Inflammatory macrophage treated with lipopolysaccharide for 4 hours (primary cell): ENCODE measurements at regions not wholly inside any gene's neighbourhood (a gene's known extent, or its start where the extent isn't known, plus 50 kb on each side); places are given as distances from the start of the nearest gene placed in this dataset.
"Not testable (repeated sequence)": the region's sequence is repeated elsewhere in the genome, so short reads cannot be mapped to it uniquely, and the experiment has no call there.

Source experiments
- DNase-seq: peaks from one replicate; pipeline ENCODE4 v3.0.0-alpha.2; 2020

DNA sequence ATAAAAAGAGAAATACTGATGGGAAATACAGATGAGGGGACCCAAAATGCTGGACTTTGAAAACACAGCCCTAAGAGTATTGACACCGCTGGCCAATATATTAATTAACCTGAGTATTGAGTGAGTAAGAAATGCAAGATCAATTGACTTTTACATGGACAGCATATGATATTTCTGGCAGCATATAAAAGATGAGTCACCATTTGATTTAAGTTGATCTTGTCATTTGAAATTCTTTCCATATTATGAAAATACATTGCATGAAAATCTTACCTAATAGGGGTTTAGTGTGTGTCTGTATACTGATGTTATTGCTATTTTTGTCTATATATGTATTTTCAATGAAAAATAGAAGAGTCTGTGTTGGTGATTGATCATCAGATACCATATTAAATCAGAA lies 619.6 kb downstream of the KCTD12 start:
- no peak for DNase-seq

DNA sequence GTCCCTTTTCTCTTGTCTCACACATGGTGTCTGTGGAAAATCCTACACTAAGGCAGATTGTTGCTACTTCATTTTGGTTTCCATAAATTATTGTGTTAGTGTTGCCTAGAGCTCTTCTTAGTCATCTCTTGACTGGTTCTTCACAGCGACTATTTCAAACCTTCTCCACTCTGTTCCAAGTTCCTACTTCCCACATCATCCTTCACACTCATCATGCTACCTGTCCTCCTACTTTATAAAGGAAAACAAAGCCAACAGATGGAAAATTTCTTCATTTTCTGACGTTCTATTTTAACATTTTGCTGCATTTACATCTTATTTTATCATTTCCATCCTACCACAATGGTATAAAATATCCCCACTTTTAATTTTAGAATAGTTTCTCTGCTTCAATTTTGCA lies 614.1 kb downstream of the LMO7 start:
- DNase-seq, result no peak

DNA sequence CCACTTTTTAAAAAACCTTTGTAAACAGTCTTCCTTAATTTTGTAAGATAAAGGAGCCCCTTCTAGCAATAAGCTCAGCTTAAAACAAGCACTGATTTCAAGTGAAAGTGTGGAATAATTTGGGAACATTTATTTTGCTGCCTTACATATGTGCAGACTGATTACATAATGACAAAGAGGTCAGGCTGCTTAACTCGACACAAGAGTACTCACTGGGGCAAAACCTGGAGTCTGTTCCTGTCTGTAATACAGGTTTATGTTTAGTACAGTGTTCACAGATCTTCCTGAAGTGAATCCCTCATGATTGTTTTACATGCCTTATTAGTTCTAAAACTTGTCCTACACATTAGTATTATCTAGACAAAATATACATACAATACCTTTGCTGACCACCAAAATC lies 609.8 kb downstream of the LMO7 start:
- DNase-seq, result no peak

DNA sequence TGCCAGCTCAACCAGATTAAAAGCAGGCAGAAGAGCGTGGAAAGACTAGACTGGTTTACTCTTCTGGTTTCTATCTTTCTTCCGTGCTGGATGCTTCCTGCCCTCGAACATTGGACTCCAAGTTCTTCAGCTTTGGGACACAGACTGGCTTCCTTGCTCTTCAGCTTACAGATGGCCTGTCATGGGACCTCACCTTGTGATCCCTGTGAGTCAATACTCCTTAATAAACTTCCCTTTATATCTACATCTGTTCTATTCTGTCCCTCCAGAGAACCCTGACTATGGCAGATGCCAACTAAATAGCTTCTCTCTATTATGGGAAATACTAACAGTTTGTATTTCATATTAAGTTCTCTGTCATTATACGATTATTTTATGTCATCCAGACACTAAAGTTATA lies 609.1 kb downstream of the LMO7 start:
- DNase-seq, result no peak

DNA sequence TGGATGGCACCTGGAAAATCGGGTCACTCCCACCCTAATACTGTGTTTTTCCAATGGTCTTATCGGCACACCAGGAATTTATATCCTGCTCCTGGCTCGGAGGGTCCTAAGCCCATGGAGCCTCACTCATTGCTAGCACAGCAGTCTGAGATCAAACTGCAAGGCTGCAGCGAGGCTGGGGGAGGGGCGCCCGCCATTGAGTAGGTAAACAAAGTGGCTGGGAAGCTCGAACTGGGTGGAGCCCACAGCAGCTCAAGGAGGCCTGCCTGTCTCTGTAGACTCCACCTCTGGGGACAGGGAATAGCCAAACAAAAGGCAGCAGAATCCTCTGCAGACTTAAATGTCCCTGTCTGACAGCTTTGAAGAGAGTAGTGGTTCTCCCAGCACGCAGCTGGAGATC lies 607.0 kb downstream of the LMO7 start:
- DNase-seq, result not testable (repeated sequence)

DNA sequence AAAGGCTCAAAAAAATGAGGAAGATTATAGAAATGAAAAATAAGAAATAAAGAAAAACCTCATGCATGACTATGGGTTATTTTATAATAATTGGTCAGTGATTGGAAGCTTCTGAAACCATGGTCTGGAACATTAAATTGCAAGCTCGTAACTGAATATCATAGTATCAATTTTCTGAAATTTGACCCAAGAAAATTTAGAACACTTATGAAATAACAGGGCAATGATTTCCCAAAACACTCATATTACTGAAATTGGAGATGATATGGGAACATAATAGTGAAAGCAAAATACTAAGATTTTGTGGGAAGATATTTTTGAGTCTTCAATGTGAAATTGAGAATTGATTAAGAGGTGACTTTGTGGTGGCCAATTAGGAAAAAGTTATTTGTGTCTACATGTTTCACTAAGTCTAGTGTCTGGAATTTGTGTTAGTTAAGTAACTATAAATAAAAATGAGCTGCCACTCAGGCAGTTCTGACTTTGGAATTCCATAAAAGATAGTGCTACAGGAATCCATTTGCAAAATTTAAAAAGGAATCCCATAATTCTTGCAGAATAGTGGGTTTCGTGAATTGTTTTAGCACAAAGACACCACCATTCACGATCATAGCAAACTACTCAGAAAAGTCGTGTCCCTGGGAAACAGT lies 603.0 kb downstream of the LMO7 start:
- no peak for DNase-seq

DNA sequence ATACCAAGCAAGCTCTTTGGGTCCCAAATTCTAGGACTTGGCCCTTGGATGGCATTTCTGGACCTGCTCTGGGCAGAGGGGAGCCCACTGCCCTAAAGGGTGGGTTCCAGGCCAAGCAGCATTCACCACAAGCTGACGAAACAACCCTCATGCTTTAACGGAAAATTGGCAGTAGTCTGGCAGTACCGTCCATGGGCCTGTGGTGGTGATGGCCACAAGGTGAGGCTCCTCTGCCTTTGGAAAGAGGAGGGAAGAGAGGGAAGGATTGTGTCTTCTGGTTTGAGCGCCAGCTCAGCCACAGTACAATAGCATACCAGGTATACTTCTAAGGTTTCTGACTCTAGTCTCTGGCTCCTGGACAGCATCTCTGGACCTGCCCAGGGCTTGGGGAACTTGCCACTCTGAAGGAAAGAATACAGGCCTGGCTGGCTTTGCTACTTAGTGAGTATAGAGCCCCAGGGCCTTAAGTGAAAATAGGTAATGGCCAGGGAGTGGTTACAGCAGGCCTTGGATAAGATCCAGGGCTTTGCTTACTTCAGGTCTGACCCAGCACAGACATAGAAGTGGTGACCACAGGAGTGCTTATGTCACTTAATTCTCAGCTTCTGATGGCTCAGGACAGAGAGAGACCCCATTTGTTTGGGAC lies 595.5 kb downstream of the LMO7 start:
- DNase-seq, result no peak

DNA sequence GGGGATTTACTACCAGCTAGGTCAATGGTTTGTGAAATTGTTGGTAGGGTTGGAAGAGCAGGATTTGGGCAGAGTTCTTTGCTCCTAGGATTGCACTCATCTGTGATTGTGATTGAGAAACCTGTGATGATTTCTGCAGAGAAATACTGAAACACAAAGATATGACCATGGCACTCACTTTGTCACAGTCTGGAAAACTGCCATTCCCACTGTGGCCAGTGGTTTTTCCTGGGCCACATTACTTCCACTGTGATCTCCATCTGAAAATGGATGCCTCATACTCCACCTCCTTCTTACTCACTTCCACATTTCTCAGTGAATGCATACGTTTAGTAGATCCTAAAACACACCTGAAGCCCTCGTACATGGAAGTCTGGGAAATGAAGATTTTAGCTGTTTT lies 593.2 kb downstream of the LMO7 start:
- DNase-seq, result no peak

DNA sequence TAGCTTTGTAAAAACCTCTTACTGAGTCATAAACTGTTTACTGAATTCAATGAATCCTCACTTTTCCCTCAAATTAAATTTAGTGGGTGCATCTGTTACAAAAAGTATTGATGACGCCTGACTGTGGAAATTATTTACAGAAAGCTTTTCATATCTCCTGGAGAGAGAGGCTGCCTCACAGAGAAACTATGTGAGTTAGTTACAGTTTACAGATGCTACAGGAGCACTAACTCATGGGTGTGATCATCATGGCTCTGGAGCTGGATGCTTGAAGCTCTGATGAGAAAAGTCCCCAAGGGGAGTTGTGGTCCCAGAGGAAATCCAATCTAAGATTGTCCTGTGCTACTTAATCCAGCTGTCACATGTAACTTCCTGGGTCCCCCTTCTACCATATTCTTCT lies 590.8 kb downstream of the LMO7 start:
- no peak for DNase-seq

DNA sequence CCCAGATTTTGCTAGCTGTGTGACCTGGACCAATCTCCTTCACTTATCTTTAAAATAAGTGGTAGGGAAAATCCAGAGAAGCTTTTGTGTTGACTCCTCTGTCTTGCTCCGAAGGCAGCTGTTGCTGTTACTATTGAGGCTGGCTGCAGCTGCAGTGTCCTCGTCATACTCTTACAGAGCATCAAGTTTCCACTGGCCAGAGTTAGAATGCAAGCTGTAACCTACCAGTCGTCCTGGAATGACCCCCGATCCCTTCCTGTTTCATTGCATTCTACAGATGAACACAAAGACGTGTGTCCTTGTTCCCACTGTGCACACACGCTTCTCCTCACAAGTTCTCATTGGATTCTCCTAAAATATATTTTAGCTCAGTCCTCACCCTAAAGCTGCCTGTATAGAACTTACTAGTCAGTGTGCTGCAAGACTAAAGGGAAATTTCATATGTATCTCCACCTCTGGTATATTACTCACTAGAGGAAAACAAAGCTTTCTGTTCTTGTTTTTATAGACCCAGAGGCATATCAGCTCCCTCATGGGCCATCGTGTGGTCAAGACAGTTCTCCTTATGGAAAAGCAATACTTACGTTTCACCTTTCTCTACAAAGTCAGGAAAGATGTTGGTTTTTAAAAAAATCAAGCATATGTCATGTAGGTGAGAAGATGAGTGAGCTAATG lies 589.8 kb downstream of the LMO7 start:
- no peak for DNase-seq

DNA sequence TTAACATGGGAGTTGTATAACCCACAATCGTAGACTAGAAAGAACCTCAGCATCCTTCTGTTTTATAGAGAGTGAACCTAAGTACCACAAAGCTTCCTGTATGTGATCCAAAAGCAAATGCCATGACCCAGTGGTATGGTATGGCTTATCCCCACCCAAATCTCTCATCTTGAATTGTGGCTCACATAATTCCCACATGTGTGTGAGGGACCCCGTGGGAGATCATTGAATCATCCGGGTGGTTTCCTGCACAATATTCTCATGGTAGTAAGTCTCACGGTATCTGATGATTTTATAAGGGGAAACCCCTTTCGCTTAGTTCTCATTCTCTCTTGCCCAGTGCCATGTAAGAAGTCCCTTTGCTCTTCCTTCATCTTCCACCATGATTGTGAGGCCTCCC lies 587.9 kb downstream of the LMO7 start:
- no peak for DNase-seq

DNA sequence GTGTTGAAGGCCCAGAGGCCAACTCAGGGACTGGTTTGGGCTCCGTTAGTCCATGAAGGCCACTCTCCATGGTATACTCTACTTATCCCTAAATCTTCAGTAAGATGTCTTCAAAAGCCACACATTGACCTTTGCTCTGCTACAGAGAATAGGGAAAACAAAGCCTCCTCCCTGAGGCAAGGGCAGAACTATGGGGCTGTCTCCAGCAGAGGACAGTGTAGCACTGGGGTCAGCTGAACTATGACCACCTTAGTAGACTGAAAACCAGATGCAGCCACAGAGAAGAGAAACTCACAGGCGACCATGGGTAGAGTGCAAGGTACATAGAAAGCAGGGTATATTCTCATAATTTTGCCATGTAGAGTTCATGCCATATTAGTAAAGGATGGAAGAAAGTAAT lies 587.4 kb downstream of the LMO7 start:
- DNase-seq, result no peak

DNA sequence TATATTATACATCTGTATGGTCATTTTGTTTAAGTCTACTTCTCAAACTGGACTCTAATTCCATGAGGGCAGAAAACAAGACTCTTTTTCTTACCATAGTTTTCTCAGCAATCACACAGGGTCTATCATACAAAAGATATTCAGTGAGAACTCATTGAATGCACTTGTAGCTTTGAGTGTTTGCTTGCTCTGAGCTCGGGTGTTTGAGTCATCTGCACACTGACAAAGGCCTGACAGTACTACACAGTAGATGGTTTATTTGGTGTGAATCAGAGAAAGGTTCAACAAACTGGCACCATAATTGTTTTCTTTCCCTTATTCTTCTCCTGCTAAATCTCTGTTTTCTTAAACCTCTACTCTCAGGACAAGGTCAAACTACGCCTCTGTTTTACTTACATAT lies 586.4 kb downstream of the LMO7 start:
- no peak for DNase-seq

DNA sequence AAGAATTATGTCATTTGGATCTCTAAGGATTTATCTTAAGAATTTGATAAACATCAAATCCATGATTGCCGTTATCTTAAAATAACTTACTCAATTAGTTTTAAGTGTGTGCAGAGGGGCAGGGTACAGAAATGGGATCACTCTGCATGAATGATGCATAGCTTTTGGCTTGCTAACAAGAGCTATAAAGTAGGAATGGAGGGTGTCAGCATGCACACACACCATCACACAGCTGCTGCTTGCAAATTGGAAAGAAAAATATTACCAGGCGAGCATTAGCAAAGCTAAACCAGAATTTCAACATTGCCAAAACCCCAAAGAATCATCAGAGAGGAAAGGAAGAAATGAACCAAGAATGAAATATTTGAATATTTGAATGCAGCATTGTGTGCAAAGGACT lies 580.6 kb downstream of the LMO7 start:
- DNase-seq, result no peak

DNA sequence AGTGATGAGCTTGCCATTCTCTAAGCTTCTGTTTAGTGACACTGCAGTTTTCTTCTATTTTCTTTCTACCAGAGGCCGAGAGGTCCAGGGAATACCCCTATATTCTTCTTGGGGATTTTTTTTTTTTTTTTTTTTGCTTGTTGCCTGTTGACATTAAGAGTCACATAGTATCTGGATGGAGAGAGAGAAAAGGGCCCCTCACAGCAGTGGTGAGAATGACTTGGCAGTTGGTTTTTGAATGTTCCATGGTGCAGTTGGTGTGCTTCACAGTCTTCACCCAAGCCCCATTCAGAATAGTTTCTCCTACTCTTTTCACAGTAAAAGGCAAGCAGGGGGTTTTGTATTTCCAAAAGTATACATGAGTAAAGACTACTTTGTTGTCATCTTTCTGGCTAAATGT lies 577.9 kb downstream of the LMO7 start:
- no peak for DNase-seq

DNA sequence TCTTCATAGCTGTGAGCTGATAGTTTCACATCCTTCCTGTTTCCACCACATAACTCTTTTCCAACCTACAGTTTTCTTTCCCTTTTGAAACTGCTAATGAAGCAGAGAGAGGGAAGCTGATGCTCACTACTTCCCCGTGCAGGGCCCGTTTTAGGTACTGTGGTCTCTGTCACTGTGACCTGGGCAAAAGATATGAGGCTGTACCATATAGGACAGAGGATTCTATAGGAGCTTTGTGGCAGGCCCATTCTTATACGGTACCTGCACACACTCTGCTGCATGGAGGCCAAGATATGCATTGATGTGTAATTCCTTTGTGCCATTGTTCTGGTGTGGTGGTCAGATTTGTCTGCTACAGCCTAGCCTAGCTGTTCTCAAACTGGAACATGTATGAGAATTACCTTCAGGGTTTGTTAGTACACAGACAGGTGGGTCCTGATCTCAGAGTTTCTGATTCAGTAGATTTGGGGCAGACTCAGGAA lies 577.3 kb downstream of the LMO7 start:
- no peak for DNase-seq

DNA sequence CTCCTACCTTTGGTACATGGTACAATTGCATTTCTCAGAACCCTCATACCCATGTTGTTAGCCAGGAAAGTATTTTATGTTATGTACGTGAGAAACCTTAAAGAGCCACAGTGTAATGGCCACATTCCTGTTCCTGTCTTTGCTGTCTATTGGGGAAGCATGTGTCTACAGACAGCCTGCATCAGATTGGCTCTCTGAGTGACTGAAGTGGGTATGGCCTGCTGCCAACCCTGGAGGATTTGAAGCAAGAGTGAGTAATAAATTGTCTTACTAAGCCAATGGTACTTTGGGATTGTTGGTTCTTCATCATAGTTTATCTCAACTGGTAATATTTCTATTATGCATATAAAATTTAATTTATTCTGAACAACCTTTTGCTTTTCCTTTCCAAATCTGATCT lies 574.1 kb downstream of the LMO7 start:
- DNase-seq, result no peak

DNA sequence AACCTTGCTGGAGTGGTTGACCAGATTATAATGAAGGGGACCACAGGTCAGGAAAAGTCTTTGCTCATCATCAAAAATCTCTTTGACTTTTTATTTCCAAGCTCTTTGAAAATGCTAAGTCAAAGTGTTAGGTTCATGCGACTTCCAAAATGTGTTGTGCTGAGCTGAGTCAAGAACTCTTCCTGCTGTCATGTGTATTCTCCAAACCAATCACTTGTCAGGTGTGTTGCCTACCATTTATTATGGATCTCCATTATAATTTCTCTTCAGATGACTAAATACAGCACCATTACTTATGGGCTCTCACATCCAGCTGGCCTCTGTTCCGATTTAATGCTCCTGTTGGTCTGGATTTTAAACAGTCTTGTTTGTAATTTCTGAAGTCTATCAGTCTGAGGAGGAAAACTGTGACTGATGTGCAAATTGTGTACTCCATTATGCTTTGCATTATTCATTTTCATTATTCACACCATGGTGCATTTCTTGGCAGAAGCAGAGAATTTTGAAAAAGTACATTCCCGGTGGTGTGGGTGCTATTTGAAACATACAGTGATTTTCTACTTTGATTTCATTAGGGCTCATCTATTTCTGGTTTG lies 562.5 kb downstream of the LMO7 start:
- DNase-seq, result no peak

DNA sequence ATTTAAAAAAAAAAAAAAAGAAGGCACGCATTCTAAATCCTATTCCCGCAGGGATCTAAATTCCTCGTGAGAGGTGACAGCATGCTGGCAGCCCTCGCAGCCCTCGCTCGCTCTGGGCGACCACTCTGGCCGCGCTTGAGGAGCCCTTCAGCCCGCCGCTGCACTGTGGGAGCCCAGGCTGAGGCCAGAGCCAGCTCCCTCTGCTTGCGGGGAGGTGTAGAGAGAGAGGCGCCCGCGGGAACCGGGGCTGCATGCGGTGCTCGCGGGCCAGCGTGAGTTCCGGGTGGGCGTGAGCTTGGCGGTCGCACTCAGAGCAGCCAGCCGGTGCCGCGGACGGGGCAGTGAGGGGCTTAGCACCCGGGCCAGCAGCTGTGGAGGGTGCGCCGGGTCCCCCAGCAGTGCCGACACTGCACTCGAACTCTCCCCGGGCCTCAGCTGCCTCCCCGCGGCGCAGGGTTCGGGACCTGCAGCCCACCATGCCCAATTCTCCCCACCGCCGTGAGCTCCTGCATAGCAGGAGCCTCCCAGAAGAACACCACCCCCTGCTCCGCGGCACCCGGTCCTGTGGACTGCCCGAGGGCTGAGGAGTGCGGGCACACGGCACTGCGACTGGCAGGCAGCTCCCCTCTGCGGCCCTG lies 553.9 kb downstream of the LMO7 start:
- no peak for DNase-seq

DNA sequence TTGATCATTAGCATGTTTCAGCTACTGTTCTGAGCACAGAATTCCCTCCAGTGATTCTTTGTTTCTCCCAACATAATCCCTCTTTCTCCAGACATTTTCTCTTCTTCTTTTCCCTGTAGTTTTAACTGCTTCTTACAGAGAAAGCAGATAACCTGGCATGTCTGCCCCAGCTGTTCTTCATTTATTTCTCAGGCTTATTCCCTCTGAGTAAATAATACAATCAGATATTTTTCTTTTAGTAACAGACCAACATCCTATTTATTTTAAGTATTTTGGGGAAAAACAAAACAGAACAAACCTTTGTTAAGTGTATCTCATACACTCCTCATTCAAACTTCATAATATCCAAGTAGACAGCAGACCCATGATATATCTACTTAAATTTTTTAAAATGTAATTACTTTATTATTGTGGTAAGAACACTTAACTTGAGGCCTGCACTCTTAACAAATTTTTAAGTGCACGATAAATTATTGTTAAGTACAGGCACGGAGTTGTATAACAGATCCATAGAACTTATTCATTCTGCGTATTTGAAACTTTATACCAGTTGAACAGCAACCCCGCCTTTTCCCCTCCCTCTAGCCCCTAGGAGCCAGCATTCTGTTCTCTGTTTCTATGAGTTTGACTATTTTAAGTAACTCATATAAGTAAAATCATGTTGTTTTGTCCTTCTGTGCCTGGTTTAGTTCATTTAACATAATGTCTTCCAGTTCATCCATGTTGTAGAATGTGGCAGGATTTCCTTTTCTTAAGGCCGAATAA lies 540.0 kb downstream of the LMO7 start:
- no peak for DNase-seq

DNA sequence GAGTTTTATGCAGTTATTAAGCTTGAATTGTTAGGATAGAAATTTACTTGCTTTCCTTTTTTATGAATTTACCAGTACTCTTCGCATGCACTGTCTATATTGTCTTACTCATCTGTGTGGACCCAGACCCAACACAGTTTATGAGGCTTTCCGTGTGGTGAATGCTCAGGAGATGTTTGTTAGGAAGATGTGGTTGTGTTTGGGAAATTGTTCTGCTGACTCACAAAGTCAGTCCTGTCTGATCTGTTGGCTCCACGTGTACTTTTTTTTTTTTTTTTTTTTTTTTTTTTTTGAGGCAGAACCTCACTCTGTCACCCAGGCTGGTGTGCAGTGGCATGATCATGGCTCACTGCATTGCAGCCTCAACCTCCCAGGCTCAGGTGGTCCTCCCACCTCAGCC lies 532.5 kb downstream of the LMO7 start:
- no peak for DNase-seq

DNA sequence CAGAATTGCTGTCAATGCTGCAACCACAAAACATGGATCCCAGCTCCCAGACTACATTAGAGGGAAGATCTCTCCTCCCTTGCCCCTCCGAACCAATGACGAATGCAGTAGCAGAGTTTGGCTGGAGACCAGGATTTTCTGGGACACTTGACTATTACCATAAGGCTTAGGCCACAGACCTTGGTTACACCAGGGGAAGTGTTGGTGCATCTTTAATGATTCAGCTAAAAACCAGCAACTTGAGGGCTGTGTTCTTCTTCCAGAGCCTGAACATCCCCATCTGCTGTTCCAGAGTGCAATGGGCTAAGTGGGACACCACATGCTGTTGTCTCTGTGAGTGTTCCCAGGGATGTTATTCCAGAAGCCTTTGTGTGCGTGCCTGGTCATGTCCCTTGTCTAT lies 528.2 kb downstream of the LMO7 start:
- DNase-seq, result no peak

DNA sequence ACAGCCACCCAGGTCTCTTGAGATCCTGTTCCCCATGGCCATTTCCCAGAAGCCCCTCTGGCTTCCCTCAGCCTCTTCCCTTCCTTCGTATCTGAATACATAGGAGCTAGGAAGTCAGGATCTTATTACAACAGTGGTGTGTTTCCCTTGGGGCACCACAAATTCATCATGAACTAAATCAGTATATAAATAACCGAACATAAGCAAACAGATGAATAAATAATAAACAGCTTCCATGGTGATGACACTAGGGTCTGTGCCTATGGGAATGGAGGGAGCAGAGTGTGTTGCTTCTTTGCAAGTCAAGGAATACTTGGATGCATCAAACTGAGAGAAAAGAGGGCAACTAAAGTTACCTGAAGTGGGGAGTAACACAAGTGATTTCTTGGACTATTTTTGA lies 527.6 kb downstream of the LMO7 start:
- DNase-seq, result no peak
